ENCODE measurements at regions not wholly inside any gene's neighbourhood (a gene's known extent, or its start where the extent isn't known, plus 50 kb on each side); places are given as distances from the start of the nearest gene placed in this dataset.

GRCh38 chr1:60802884-60803283 lies 279.5 kb upstream of the NFIA start:
- TF ChIP-seq ZNF449 (tag by site-specific recombination; IDR thresholded peaks at IDR 0.05) (no peak), ZBTB21 (tag by site-specific recombination; IDR thresholded peaks at IDR 0.05) (no peak), ELK4 (IDR thresholded peaks at IDR 0.05; ENCODE audit: borderline replicate concordance, low read depth, low read length) (no peak), ZIC2 (tag by site-specific recombination; IDR thresholded peaks at IDR 0.05) (no peak), ZNF677 (tag by site-specific recombination; IDR thresholded peaks at IDR 0.05) (no peak), REPIN1 (tag by site-specific recombination; IDR thresholded peaks at IDR 0.05; ENCODE audit: low read depth) (no peak), ZNF76 (tag by site-specific recombination; IDR thresholded peaks at IDR 0.05; ENCODE audit: borderline replicate concordance, low read depth) (no peak), ZNF571 (tag by site-specific recombination; IDR thresholded peaks at IDR 0.05) (no peak), ZNF311 (tag by site-specific recombination; IDR thresholded peaks at IDR 0.05; ENCODE audit: borderline replicate concordance) (no peak), ZNF701 (tag by site-specific recombination; IDR thresholded peaks at IDR 0.05) (no peak)
- TF ChIP-seq, protein P1, sequence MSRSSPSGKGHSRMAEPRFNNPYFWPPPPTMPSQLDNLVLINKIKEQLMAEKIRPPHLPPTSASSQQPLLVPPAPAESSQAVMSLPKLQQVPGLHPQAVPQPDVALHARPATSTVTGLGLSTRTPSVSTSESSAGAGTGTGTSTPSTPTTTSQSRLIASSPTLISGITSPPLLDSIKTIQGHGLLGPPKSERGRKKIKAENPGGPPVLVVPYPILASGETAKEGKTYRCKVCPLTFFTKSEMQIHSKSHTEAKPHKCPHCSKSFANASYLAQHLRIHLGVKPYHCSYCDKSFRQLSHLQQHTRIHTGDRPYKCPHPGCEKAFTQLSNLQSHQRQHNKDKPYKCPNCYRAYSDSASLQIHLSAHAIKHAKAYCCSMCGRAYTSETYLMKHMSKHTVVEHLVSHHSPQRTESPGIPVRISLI (tag by site-specific recombination; IDR thresholded peaks at IDR 0.05), result no peak
- CTCF ChIA-PET, result interaction anchor here (1.1 to 1.2 kb wide), 2 partner anchors 39 to 46 kb away, joined by 3 read pairs; no protein-coding TSS in a partner anchor
- H3K4me1 ChIP-seq (ENCODE audit: control insufficient read depth, insufficient read depth, low read length), result no peaks in the 10 kb centered on the region
- POLR2A ChIA-PET, result no interaction called here
- H3K9me3 ChIP-seq (ENCODE audit: control insufficient read depth, insufficient read depth, low read depth, low read length), result no peaks in the 10 kb centered on the region
- H3K27ac ChIP-seq (ENCODE audit: extremely low read depth, low read depth, low read length), result no peak overlapping the region
- H3K36me3 ChIP-seq (ENCODE audit: control insufficient read depth in 2 of 2, insufficient read depth in 1 of 2, low read length in 2 of 2), result no peaks in the 10 kb centered on the region
- H3K4me3 ChIP-seq (ENCODE audit: low read depth, low read length), result no peak overlapping the region

GRCh38 chr1:60797351-60797750 lies 285.0 kb upstream of the NFIA start:
- no peaks in the 10 kb centered on the region for H3K9me3 ChIP-seq (ENCODE audit: control insufficient read depth, insufficient read depth, low read depth, low read length)
- CTCF ChIA-PET, result interaction anchor here (0.8 kb wide), 1 partner anchor 621 kb away, joined by 3 read pairs; no protein-coding TSS in a partner anchor
- TF ChIP-seq ZNF112 (tag by site-specific recombination; IDR thresholded peaks at IDR 0.05) (no peak), ZNF623 (tag by site-specific recombination; IDR thresholded peaks at IDR 0.05) (no peak), ZNF341 (tag by site-specific recombination; IDR thresholded peaks at IDR 0.05; ENCODE audit: low read depth) (no peak), HIC1 (tag by site-specific recombination; IDR thresholded peaks at IDR 0.05) (no peak), ZNF670 (tag by site-specific recombination; IDR thresholded peaks at IDR 0.05; ENCODE audit: low read depth) (no peak), ZBTB6 (tag by site-specific recombination; IDR thresholded peaks at IDR 0.05) (no peak), ZNF174 (tag by site-specific recombination; IDR thresholded peaks at IDR 0.05) (no peak), ZNF248 (tag by site-specific recombination; IDR thresholded peaks at IDR 0.05) (no peak), YY1 (tag by site-specific recombination; IDR thresholded peaks at IDR 0.05) (no peak), MEIS1 (CRISPR knock-in tag; IDR thresholded peaks at IDR 0.05; ENCODE audit: borderline replicate concordance) (no peak), ZNF571 (tag by site-specific recombination; IDR thresholded peaks at IDR 0.05) (no peak), ZNF518A (tag by site-specific recombination; conservative IDR thresholded peaks at IDR 0.05; ENCODE audit: low read depth) (no peak)
- H3K4me1 ChIP-seq (ENCODE audit: control insufficient read depth, insufficient read depth, low read length), result no peaks in the 10 kb centered on the region
- no peak overlapping the region for H3K27ac ChIP-seq (ENCODE audit: extremely low read depth, low read depth, low read length)
- no peak overlapping the region for H3K4me3 ChIP-seq (ENCODE audit: low read depth, low read length)
- POLR2A ChIA-PET, result no interaction called here
- no peaks in the 10 kb centered on the region for H3K36me3 ChIP-seq (ENCODE audit: control insufficient read depth in 2 of 2, insufficient read depth in 1 of 2, low read length in 2 of 2)

All from HEK293 (cell line).